A673 (cell line): ENCODE measurements at regions not wholly inside any gene's neighbourhood (a gene's known extent, or its start where the extent isn't known, plus 50 kb on each side); places are given as distances from the start of the nearest gene placed in this dataset.

ENCODE experiments used
- CTCF ChIP-seq: fragments of 300-800, 200-600 bp; sonication (generic); conservative IDR thresholded peaks from 2 replicates; pipeline ENCODE4 v1.5.1; 2017; ENCODE audit warnings: low read depth, mild to moderate bottlenecking, antibody characterized with exemption, low read length, moderate library complexity, mixed read lengths
- EZH2 ChIP-seq: fragments of 200-600 bp; sonication (generic); IDR thresholded peaks from 2 replicates; pipeline ENCODE4 v1.6.1; 2017; ENCODE audit warnings: borderline replicate concordance, low read depth, mild to moderate bottlenecking, mixed read lengths, antibody characterized with exemption, low read length; ENCODE audit not compliant: poor library complexity, severe bottlenecking

- TF ChIP-seq CTCF: no peak
- TF ChIP-seq EZH2: no peak
These were observed 592.1 kb downstream of the TLE1 start for GRCh38 chr9:81097131-81097847.
